MG63 (cell line): ENCODE measurements at regions not wholly inside any gene's neighbourhood (a gene's known extent, or its start where the extent isn't known, plus 50 kb on each side); places are given as distances from the start of the nearest gene placed in this dataset.

Source experiments
- DNase-seq: peaks from one replicate; pipeline ENCODE4 v3.0.0-alpha.2; 2020
- H3K27me3 ChIP-seq: fragments of 250-450 bp; sonication (Bioruptor Pico); 2 replicates; pipeline ENCODE4 v1.5.1; 2020; ENCODE audit warnings: mild to moderate bottlenecking, moderate library complexity
- H3K36me3 ChIP-seq: fragments of 250-450 bp; sonication (Bioruptor Pico); 2 replicates; pipeline ENCODE4 v1.5.1; 2020; ENCODE audit warnings: mild to moderate bottlenecking, moderate library complexity
- H3K4me3 ChIP-seq: fragments of 250-450 bp; sonication (Bioruptor Pico); 2 replicates; pipeline ENCODE4 v1.5.1; 2020; ENCODE audit warnings: mild to moderate bottlenecking, moderate library complexity
- H3K9me3 ChIP-seq: fragments of 250-450 bp; sonication (Bioruptor Pico); 2 replicates; pipeline ENCODE4 v1.5.1; 2020; ENCODE audit warnings: mild to moderate bottlenecking, moderate library complexity

DNA sequence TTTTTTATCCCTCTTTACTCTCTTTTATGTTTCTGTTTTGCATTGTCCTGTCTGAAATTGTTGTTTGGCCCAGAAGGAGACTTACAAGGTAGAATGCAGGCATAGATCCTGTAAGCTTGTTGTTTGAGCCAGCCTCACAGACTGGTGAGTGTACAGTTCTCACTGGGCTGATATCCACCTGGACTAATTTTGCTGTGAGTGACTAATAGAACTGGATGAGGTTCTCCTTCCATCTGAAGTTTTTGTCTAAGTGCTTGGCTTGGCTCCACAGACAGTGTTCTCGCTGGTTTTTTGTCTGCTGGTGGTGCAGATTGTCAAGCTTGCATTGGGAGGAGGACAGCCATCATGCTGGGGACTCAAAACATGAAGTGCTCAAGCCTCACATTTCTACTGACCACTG lies 495.7 kb downstream of the TSN start:
- Histone ChIP-seq H3K27me3 (0 out of 2 replicates have a peak, but pooled peaks cover under 1% of the 10 kb centered on the region), H3K9me3 (peaks cover 3% of the 10 kb centered on the region), H3K36me3 (no peaks in the 10 kb centered on the region), H3K4me3 (no peak overlapping the region)
- DNase-seq = peak; percentile 32

DNA sequence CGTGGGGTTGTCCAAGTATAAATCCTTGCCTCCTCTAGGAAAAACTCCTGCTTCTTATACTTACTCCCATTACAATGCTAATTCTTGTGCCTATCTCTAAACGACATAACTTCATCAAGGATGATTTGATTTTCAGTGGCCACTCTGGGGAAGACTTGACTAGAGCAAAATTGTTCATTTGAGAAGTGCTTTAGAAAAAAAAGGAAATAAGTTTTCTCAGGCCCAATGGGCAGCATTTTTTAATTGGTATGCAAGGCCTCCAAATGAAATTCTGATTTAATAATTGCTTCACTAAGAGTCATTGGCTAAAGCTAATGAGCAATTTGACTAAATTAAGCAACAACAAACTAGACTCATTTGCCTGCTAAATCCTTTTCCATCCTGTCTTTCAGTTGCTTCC lies 496.1 kb downstream of the TSN start:
- no peak overlapping the region for H3K4me3 ChIP-seq
- DNase-seq = no peak
- H3K9me3 ChIP-seq = peaks cover 3% of the 10 kb centered on the region
- no peaks in the 10 kb centered on the region for H3K36me3 ChIP-seq
- no peaks in the 10 kb centered on the region for H3K27me3 ChIP-seq

DNA sequence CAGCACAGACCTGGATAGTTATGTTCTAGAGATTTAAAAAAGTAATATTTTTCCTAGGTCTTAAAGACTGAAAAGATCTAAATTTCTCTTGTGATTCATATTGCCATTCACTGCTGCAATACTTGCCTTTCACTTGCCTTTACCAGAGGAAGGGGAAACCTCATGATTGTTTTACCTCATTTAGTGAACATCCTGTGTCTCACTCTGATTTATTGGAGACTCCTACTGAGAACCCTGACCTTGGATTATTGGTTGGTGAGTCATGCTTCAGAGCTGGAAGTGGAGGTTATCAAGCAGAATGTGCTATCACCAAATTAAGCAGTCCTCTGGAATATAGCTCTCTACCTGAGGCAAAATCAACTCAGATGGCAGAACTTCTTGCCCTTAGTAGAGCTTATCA lies 500.5 kb downstream of the TSN start:
- DNase-seq = no peak
- peaks cover 3% of the 10 kb centered on the region for H3K9me3 ChIP-seq
- no peaks in the 10 kb centered on the region for H3K36me3 ChIP-seq

DNA sequence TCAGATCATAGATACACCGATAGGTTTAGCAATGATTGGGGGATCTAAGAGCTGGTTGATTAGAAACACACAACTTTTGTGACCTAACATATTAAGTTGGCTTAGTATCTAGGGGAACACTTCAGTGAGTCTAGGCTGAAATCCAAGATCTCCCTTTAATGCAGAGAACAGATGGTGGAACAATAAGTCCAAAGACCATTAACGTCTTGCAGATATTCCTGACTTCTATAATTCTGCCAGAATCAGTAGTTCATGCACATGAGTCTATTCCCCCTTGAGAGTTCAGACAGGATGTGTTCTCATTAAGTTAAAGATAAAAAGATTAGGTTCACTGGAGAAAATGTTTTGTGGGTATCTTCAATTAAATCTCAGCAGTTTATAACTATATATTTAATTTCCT lies 506.5 kb downstream of the TSN start:
- Histone ChIP-seq H3K4me3 (no peak overlapping the region), H3K27me3 (0 out of 2 replicates have a peak, but pooled peaks cover 4% of the 10 kb centered on the region), H3K36me3 (no peaks in the 10 kb centered on the region), H3K9me3 (no peaks in the 10 kb centered on the region)
- DNase-seq = no peak

More for the DNA sequence above, 500.5 kb downstream of the TSN start:
- Histone ChIP-seq H3K27me3 (0 out of 2 replicates have a peak, but pooled peaks cover under 1% of the 10 kb centered on the region), H3K4me3 (no peak overlapping the region)

DNA sequence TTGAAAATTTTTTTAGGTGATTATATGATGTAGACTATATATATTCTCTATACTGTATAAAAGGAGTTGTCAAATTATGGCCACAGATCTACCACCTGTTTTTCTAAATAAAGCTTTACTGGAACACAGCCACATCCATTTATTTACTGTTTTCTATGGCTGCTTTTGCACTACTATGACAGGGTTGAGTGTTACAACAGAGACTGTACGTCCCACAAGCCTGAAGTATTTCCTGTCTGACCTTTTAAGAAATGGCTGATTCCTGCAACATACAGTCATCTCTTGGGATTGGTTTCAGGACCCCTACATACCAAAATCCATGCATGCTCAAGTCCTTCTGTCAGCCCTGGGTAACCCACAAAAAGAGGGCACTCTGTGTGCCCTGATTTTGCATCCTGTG lies 508.3 kb downstream of the TSN start:
- no peak for DNase-seq
- Histone ChIP-seq H3K27me3 (0 out of 2 replicates have a peak, but pooled peaks cover 4% of the 10 kb centered on the region), H3K4me3 (no peak overlapping the region), H3K36me3 (no peaks in the 10 kb centered on the region), H3K9me3 (no peaks in the 10 kb centered on the region)

DNA sequence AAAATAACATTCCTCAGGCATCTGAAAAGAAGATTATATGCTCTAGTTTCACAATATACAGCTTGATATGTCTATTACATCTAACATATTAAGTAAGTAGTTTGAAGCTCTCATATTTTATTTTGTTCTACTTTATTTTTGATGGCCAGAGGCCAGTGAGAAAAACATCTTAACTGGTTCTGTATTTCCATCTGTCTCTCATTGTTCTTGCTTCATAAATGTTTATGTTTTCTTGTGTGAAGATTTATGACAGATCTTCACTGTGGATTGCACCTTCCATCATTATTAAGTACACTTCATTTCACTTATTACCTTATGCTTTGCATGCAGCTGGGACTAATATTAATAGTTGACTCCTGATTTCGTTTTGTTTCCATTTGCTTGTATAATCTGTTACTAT lies 511.2 kb downstream of the TSN start:
- 0 out of 2 replicates have a peak, but pooled peaks cover under 1% of the 10 kb centered on the region for H3K27me3 ChIP-seq
- H3K4me3 ChIP-seq = no peak overlapping the region
- no peak for DNase-seq
- H3K36me3 ChIP-seq = no peaks in the 10 kb centered on the region
- no peaks in the 10 kb centered on the region for H3K9me3 ChIP-seq

DNA sequence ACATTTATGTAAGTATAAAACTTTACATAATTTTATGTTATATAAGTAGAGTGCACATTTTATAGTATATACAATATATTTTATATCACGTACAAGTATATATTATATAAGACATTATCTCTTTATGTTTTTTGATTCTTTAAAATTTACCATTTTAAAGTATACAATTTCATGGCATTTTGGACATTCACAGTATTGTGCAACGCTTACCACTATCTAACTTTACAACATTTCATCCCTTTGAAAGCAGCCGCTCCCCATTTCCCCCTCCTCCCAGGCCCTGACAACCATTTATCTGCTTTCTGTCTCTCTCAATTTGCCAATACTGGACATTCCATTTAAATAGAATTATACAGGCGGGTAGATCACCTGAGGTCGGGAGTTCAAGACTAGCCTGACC lies 512.5 kb downstream of the TSN start:
- no peak for DNase-seq
- no peak overlapping the region for H3K4me3 ChIP-seq

DNA sequence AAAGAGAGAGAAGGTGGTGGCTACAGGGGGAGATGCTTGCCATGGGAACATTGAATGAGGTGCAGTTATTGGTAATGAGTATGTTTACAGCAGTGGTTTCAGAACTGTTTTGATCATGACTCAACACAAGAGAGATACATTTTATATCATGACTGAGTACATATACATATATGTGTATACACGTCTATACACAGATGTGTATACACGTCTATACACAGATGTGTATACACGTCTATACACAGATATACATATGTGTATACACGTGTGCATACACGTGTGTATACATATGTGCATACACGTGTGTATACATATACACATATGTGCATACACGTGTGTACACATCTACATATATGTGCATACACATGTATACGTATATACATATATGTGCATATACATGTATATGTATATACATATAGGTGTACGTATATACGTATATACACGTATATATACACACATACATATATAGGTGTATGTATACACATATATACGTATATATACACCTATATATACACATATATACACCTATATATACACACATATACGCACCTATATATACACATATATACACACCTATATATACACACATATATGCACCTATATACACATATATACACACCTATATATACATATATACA lies 518.5 kb downstream of the TSN start:
- H3K36me3 ChIP-seq = no peaks in the 10 kb centered on the region
- DNase-seq = no peak
- no peak overlapping the region for H3K4me3 ChIP-seq
- H3K27me3 ChIP-seq = no peaks in the 10 kb centered on the region
- H3K9me3 ChIP-seq = no peaks in the 10 kb centered on the region

More for the DNA sequence above, 512.5 kb downstream of the TSN start:
- H3K9me3 ChIP-seq = no peaks in the 10 kb centered on the region
- no peaks in the 10 kb centered on the region for H3K36me3 ChIP-seq
- no peaks in the 10 kb centered on the region for H3K27me3 ChIP-seq

DNA sequence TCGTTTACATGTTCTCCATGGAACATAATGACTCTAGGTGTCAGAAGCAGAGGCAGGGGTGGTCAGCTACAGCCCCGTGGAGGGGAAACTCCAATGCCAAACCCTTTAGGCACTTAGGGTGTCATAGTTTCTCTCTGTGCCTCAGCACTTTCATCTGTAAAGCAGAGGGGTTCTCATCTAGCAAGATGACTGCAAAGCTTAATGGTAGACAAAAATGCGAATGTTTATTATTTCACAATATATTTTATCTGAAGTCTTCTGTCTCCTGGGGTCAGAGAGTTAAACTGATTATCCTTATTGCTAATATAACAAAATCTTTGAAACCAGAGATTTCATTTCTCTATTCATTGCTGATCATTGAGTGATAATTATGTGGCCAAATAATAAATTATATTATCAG lies 522.5 kb downstream of the TSN start:
- DNase-seq = no peak
- H3K27me3 ChIP-seq = peaks cover 2% of the 10 kb centered on the region; the same call in 1 of the 2 replicates
- H3K36me3 ChIP-seq = no peaks in the 10 kb centered on the region
- H3K4me3 ChIP-seq = no peak overlapping the region
- no peaks in the 10 kb centered on the region for H3K9me3 ChIP-seq

DNA sequence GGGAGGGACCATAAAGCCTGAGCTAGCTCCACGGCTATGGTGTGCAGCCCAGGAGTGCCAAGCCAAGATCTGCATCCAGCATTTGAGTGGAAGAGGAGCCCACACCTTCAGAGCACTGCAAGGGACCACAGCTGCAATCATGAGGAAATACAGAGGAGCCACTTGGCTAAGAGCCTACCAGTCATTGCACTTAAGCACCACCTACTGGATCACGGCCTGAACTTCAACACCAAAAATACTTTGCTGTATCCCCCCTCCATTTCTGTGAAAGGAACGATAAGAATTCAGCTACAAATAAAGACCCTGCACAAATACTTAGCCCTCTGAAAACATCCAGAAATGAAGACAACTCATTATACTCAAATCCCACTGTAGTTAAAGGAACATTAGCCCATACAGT lies 545.3 kb downstream of the TSN start:
- no peak overlapping the region for H3K4me3 ChIP-seq
- no peaks in the 10 kb centered on the region for H3K27me3 ChIP-seq
- peaks cover 2% of the 10 kb centered on the region for H3K9me3 ChIP-seq
- no peaks in the 10 kb centered on the region for H3K36me3 ChIP-seq
- no peak for DNase-seq

DNA sequence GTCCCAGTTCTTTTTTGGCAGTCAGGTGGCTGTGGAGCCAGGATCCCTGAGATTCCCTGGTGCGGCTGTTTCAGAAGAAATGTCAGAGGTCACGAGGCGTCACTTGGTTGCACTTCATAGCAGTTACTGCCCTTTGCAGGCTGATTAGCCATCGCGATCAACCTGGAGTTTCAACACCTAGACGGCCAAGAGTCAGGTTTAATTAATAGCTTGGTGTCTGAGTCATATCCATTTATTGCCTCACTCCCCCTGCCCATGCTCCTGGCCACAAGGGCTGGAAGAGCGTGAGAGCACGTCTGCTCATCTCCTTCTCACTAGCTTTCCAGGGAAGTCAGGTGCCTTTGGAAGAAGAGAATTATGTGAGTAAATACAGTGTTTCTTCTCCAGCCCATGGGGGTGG lies 552.3 kb downstream of the TSN start:
- H3K36me3 ChIP-seq = no peaks in the 10 kb centered on the region
- no peak for DNase-seq

DNA sequence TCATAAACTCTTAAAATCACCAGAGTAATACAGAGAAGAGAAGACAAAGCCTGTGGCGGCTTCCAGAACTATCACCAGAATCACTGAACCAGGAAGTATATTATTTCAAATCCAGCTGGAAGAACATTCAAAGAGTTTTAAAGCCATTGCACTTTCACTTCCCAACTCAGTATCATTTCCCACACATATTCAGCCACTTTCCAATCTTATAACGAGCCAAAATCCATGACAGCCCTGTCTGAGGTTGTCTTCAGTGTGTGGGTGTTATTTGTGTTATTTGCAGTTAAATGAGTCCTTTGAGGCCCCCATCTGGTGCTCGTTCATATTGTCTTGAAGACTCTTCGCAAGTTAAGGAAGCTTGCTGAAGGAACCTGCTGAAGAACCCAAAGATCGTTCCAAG lies 559.9 kb downstream of the TSN start:
- Histone ChIP-seq H3K27me3 (no peaks in the 10 kb centered on the region), H3K9me3 (no peaks in the 10 kb centered on the region), H3K4me3 (no peak overlapping the region), H3K36me3 (no peaks in the 10 kb centered on the region)
- DNase-seq = no peak

More for the DNA sequence above, 552.3 kb downstream of the TSN start:
- Histone ChIP-seq H3K9me3 (peaks cover 2% of the 10 kb centered on the region; the same call in 1 of the 2 replicates), H3K27me3 (no peaks in the 10 kb centered on the region), H3K4me3 (no peak overlapping the region)

DNA sequence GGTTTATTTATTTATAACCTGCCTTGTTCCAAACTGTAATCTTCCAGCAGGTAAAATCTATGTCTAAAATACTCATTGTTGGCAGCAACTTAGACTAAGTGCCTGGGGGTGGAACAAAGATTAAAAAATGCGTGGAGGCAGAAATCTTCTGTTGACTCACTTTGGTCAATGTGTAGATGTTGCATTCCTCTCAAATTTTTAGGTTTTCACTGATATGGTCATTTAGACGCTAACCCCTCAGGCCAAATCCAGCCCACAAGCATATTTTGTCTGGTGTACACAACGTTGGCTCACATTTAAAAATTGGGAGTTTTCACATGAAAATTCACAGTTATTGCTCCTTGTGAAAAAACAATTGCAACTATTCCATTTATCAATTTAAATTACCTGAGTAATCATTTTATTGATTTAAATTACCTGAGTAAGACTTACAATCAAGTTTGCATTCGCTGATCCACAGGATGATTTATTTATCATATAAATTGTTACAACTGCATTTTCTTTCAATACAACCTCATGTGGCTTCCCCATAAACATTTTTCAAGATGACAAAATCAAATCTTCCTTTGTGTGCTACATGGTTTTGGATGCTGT lies 564.2 kb downstream of the TSN start:
- no peaks in the 10 kb centered on the region for H3K36me3 ChIP-seq
- H3K4me3 ChIP-seq = no peak overlapping the region
- DNase-seq = no peak
- H3K27me3 ChIP-seq = no peaks in the 10 kb centered on the region
- H3K9me3 ChIP-seq = no peaks in the 10 kb centered on the region

DNA sequence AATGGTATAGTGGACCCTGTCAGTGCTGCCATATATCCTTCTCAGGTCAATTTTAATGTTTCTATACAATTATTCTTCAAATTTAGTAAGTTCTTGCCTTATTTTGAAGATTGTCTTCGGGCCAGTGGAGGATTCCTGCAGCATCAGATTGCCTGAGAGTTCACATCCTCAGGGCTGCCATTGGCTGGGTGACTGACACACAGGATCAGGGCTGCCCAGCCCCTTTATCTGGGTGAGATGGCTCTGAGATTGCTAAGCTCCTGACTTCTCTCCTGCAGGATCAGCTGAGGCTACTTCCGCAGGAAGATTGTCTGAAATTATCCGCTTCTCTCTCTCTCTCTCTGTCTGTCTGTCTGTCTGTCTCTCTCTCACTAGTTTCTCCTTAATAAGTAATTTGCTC lies 567.4 kb downstream of the TSN start:
- no peak for DNase-seq
- no peaks in the 10 kb centered on the region for H3K36me3 ChIP-seq

DNA sequence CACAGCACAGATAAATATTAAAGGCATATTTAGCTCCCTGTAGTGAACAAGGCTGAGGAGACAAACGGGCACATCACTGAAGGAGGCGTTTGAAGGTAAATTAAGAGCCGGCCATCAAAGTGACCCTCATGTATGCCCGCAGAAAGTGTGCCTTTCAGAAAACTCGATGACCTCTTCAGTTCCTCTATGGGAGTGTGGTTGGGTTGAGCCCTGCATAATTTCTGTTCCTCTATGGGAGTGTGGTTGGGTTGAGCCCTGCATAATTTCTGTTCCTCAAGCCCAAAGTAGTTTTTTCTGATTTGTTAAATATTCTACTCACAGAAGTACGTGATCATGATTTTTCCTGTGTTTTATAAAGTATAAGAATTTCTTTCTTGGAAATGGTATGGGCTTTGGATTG lies 568.5 kb downstream of the TSN start:
- DNase-seq = no peak
- no peaks in the 10 kb centered on the region for H3K36me3 ChIP-seq

More for the DNA sequence above, 567.4 kb downstream of the TSN start:
- H3K4me3 ChIP-seq = no peak overlapping the region
- no peaks in the 10 kb centered on the region for H3K9me3 ChIP-seq
- H3K27me3 ChIP-seq = peaks cover 6% of the 10 kb centered on the region; the same call in 1 of the 2 replicates

DNA sequence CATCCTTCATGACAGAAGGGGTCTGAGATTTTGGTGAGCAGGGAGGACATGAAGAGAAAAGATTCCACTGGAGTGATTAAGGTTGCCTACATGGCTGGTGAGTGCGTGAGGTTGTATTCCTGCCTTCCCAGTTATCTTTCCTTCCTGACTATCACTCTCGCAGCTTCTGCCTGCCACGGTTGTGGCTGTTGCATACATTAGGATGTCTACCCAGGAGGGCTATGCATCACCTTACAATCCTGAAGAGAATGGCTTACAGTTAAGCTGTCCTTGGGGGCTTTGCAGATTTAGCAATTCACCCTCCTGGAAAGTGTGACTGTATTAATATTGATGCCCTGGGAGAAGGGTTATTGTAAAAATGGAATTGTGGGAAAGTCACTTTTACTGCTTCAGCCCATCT lies 571.0 kb downstream of the TSN start:
- Histone ChIP-seq H3K36me3 (no peaks in the 10 kb centered on the region), H3K9me3 (no peaks in the 10 kb centered on the region), H3K27me3 (peaks cover 6% of the 10 kb centered on the region), H3K4me3 (no peak overlapping the region)
- DNase-seq = no peak

More for the DNA sequence above, 568.5 kb downstream of the TSN start:
- Histone ChIP-seq H3K27me3 (peaks cover 6% of the 10 kb centered on the region), H3K4me3 (no peak overlapping the region), H3K9me3 (no peaks in the 10 kb centered on the region)

DNA sequence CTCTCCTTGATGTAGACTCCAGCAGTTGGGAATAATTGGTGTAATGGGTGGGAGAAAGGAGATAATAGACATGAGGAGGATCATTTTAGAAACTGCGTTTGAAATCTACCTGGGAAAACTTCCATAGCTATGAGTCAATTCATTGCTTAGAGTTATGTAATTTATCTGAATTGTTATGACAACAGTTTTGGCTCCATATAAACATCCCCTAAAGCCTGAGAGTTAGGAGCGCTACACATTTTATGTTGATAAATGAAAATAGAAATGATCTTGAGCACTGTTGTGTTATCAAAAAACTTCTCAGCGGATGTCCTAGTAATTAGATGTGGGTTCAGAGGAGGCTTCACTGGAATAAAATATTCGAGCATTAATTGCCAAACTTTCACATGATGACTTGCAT lies 573.4 kb downstream of the TSN start:
- Histone ChIP-seq H3K4me3 (no peak overlapping the region), H3K36me3 (no peaks in the 10 kb centered on the region), H3K27me3 (peaks cover 6% of the 10 kb centered on the region), H3K9me3 (no peaks in the 10 kb centered on the region)
- DNase-seq = no peak

DNA sequence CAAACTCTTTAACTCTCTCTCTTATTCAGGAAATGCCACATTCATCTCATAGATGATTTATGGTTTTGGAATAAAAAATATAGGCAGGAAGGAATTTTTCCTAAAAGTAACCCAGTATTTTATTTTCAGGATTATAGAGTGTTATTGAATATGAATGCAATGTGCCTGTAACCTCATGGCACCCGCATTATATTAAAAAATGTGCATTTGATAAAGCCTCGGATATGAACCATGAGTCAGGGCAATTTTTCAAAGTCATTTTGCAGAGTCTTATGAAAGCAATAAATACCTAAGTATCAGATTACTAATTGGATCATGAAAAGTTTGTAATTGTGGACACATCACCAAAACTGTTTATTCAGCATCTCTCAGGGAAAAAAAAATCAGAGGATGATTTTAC lies 573.8 kb downstream of the TSN start:
- DNase-seq = no peak
- peaks cover 6% of the 10 kb centered on the region for H3K27me3 ChIP-seq
- H3K9me3 ChIP-seq = no peaks in the 10 kb centered on the region
- no peak overlapping the region for H3K4me3 ChIP-seq
- no peaks in the 10 kb centered on the region for H3K36me3 ChIP-seq
